Hematopoietic multipotent progenitor cell (in vitro differentiated cells): ENCODE measurements at regions not wholly inside any gene's neighbourhood (a gene's known extent, or its start where the extent isn't known, plus 50 kb on each side); places are given as distances from the start of the nearest gene placed in this dataset.

ENCODE experiments used
- DNase-seq, 3 donors: peaks; one replicate each; pipeline ENCODE4 v3.0.0-alpha.2; 2011 to 2015; ENCODE audit warnings: low read depth in 2 of 3, low spot score in 2 of 3

GRCh38 chr2:66839551-66840320 lies 404.8 kb downstream of the MEIS1 start:
- no peak for DNase-seq

- no peak for DNase-seq
Observed at GRCh38 chr2:66840321-66841002, 405.5 kb downstream of the MEIS1 start.

- no peak for DNase-seq
Observed at GRCh38 chr2:66843847-66844246, 408.9 kb downstream of the MEIS1 start.

- DNase-seq, result no peak
Observed at GRCh38 chr2:66845307-66845706, 410.4 kb downstream of the MEIS1 start.

- DNase-seq, result no peak
Observed at GRCh38 chr2:66846887-66847286, 412.0 kb downstream of the MEIS1 start.

- no peak for DNase-seq
Observed at GRCh38 chr2:66849153-66849755, 414.3 kb downstream of the MEIS1 start.

GRCh38 chr2:66850376-66850775 lies 415.5 kb downstream of the MEIS1 start:
- no peak for DNase-seq

GRCh38 chr2:66851449-66851872 lies 416.5 kb downstream of the MEIS1 start:
- DNase-seq, result no peak

GRCh38 chr2:66852953-66853352 lies 418.0 kb downstream of the MEIS1 start:
- DNase-seq, result no peak

- DNase-seq, result no peak
Observed at GRCh38 chr2:66853585-66853984, 418.7 kb downstream of the MEIS1 start.

GRCh38 chr2:66854298-66854697 lies 419.4 kb downstream of the MEIS1 start:
- DNase-seq, result no peak

GRCh38 chr2:66862885-66863650 lies 428.1 kb downstream of the MEIS1 start:
- no peak for DNase-seq

GRCh38 chr2:66865161-66865560 lies 430.2 kb downstream of the MEIS1 start:
- DNase-seq, result no peak

GRCh38 chr2:66866331-66867062 lies 431.6 kb downstream of the MEIS1 start:
- no peak for DNase-seq

GRCh38 chr2:66867063-66867441 lies 432.1 kb downstream of the MEIS1 start:
- DNase-seq, result no peak

- no peak for DNase-seq
Observed at GRCh38 chr2:66869076-66869475, 434.2 kb downstream of the MEIS1 start.

GRCh38 chr2:66872081-66872985 lies 437.4 kb downstream of the MEIS1 start:
- DNase-seq, result no peak

GRCh38 chr2:66872986-66873754 lies 438.2 kb downstream of the MEIS1 start:
- DNase-seq, result no peak

- no peak for DNase-seq
Observed at GRCh38 chr2:66874411-66874810, 439.5 kb downstream of the MEIS1 start.
